Hepatocyte (in vitro differentiated cells): ENCODE measurements at regions not wholly inside any gene's neighbourhood (a gene's known extent, or its start where the extent isn't known, plus 50 kb on each side); places are given as distances from the start of the nearest gene placed in this dataset.

Source experiments
- EZH2phosphoT487 ChIP-seq: fragments of 200-600 bp; sonication (generic); IDR thresholded peaks from one replicate; pipeline ENCODE4 v1.6.1; 2018; ENCODE audit warnings: antibody characterized with exemption, mild to moderate bottlenecking, low read depth, moderate library complexity; ENCODE audit not compliant: unreplicated experiment, severe bottlenecking
- TF ChIP-seq, protein P1 (sequence below): fragments of 200-600 bp; sonication (generic); IDR thresholded peaks from 2 replicates; pipeline ENCODE4 v1.5.1; 2016; ENCODE audit warnings: antibody characterized with exemption, mild to moderate bottlenecking; ENCODE audit not compliant: poor library complexity

DNA sequence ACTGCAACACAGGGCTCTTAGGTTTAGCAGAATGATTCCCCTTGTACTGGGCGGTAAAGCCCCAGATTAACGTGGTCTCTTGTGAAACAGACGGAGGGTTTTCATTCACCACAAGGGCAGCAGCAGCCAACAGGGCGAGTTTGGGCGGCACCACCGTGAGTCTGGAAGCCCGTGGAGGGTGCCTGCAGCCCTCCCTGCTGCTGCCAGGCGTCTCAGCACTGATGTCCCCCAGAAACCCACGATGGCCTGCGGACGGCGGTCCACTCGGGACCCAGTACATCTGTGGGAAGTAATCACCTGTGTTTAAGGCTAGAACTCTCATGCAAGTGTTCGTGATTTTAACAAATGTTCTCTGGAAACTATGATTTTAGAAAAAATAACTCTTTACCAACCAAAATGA is 67.8 kb downstream of the IRX2 start:
- TF ChIP-seq, protein P1, sequence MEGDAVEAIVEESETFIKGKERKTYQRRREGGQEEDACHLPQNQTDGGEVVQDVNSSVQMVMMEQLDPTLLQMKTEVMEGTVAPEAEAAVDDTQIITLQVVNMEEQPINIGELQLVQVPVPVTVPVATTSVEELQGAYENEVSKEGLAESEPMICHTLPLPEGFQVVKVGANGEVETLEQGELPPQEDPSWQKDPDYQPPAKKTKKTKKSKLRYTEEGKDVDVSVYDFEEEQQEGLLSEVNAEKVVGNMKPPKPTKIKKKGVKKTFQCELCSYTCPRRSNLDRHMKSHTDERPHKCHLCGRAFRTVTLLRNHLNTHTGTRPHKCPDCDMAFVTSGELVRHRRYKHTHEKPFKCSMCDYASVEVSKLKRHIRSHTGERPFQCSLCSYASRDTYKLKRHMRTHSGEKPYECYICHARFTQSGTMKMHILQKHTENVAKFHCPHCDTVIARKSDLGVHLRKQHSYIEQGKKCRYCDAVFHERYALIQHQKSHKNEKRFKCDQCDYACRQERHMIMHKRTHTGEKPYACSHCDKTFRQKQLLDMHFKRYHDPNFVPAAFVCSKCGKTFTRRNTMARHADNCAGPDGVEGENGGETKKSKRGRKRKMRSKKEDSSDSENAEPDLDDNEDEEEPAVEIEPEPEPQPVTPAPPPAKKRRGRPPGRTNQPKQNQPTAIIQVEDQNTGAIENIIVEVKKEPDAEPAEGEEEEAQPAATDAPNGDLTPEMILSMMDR = no peak
- TF ChIP-seq EZH2phosphoT487 = no peak
